Cardiac septum (tissue), 1 donor: ENCODE measurements at regions not wholly inside any gene's neighbourhood (a gene's known extent, or its start where the extent isn't known, plus 50 kb on each side); places are given as distances from the start of the nearest gene placed in this dataset.

Experiments
- DNase-seq: peaks from one replicate; pipeline ENCODE4 v3.0.0-alpha.2; 2020; ENCODE audit warnings: low spot score
- intact Hi-C: fragments of 100-400 bp; cut with DNase I; formaldehyde crosslinking; loops from one replicate; pipeline ENCODE4 v1.14.0; 2022
- donor health status: DM: no; HTN: no; CAD: no.

- DNase-seq, result no peak
- intact Hi-C loops, result no loop called here
Observed at GRCh38 chr4:160818571-160818970, 1345.2 kb downstream of the FSTL5 start.

DNA sequence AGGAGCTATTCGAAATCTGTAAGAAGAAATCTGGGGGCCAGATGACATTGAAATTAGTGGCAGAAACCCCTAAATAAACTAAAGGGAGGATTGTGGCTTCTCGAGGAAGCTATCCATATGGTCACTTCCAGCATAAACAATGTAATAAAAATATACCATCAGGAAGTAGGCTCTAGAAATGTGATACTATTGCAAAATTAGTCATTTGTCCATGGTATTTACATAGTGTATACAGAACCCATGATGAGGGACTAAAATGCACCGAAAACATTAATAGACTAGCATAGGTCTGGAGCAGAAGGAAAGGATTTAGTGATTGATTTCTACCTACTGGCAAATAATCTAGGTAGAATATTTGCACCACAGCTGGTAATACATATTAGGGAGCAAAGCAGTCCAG lies 1344.0 kb downstream of the FSTL5 start:
- no peak for DNase-seq
- intact Hi-C loops, result no loop called here

DNA sequence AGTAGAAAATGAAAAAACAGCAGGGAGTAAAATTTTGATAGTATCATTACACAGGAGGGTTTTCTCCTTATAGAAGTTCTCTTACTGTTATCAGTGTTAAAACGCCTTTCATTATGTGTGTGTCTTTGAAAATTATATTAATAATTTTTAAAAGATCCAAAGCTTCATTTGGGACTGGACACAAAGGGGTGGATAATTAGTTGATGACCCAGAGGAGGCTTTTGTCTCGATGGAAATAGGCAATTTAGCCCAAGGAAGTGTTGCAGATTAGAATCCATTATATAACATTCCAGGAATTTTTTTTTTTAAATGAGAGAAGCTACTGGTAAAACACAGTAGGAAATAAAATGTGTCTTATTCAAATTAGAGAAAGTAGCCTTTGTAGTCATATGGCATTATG lies 1339.3 kb downstream of the FSTL5 start:
- intact Hi-C loops, result no loop called here
- no peak for DNase-seq

DNA sequence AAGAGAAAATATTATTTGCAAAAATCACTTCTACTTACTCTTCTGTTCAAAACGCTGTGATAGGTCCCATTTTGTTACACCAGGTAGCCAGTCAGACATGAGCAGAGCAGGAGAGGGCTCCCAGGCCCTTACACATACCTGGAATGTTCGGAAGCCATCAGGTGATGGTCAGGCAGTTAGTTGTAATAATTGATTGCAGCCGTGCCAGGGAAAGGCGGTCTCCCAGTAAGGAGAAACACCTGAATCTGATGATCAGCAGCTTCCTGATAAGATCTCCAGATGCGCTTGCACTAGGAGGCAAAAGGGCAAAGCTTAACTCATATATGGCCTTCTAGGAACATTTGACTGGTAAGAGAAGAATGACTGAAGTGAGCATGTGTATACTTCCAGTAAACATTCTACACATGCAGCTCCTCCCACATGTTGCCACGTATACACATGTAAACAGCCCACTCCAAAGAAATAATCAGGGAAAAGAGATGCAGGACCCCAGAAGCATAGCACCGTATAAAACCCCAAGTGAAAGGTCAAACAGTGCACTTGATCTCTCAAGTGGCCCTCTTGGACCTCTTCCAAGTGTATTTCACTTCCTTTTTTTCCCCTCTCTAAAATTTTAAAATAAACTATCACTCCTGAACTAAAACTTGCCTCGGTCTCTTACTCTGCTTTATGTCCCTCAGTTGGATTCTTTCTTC lies 1338.0 kb downstream of the FSTL5 start:
- intact Hi-C loops, result no loop called here
- no peak for DNase-seq

DNA sequence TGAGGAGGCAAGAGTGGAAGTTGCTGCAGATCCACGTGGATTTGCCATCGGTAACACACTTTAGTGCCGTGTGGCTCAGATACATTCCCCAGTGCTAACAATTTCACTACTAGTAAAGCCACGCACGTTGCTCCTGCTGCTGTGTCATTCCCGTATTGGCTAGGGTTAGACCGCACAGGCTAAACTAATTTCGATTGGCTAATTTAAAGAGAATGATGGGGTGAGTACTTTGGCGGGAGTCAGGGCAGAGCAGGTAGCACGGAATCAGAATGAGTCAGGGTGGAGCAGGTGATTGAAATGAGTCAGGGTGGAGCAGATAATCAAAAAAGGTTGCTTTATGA lies 1337.5 kb downstream of the FSTL5 start:
- no peak for DNase-seq
- intact Hi-C loops, result no loop called here

DNA sequence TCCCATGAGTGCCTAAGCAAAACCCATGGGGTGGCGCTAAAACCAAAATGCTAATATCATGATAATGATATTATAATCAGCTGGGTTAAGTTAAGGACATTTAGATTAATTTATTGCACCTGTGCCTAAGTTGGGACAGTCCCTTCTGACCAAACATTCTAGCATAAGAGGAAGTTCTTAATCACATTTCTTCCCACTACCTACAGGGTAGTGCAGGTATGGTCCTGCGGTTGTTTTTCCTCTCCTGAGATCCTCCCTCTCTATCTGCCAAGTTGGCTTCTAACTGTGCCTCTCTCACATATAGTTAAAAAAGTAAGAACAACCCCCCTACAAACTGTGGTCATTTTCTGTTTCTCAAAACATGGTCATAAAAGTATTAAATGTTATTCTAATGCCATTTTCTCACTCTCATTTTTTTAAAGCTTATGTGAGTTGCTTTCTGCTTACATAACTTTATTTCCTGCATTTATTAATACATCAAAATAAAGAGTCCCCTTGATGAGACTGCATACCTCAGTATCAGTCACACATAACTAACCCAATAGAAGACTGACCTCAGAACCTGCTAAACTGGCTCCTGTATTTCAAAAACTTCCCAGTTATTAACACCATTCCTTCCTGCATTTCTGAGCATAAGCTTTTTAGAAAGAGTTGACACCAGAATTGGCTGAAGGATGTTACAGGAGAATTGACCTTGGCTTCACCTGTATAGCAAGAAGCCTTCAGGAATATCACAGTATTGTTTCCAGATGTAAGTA lies 1332.5 kb downstream of the FSTL5 start:
- intact Hi-C loops, result no loop called here
- DNase-seq, result no peak

DNA sequence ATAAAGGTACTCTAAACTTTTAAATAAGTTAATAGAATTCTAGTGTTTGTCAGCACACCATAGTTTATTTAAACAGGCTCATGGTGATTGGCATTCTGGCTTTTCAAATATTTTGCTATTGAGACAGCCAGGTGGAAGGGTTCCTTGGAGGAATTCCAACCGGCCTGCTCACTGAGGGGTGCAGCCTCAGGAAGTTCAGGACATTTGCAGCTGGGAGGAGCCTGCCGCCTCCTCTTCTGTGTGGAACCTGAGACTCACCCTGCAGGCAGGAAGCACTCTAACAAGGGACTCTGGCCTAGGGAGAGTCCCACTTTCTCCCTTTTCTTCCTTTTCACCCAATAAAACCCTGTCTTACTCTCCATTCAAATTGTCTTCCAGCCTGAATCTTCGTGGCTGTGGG lies 1328.0 kb downstream of the FSTL5 start:
- intact Hi-C loops, result no loop called here
- DNase-seq, result no peak

DNA sequence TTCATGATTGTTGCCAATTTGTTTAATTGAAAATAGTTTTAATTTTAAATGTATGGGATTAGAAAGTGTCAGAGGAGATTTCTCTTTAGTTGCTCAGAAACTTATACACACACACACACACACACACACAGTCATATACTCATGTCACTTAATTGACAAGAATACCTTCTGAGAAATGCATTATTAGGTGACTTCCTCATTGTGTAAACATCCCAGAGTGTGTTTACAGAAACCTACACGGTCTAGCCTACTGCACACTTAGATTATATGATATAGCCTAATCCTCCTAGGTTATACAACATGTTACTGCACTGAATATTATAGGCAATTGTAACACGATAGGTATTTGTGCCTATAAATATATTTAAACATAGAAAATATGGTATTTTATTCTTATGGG lies 1327.4 kb downstream of the FSTL5 start:
- intact Hi-C loops, result no loop called here

DNA sequence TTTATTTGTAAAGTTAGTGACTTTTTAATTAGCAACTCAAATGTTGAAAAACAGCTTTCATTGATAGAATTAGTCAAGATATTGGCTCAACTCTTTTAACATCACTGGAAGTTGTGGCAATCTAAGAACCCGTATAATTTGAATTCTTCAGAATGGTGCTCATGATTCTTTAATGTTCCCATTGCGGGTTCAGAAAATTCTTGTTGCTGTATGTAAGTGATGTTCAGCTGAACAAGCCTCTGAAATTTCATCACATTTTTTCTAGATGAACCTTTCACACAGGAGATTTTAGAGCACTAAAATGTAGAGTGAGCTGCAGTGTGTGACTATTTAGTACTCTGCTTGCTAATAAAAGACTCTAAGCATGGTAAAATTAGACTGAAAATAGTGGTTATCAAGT lies 1317.7 kb downstream of the FSTL5 start:
- intact Hi-C loops, result no loop called here
- DNase-seq, result no peak

More for the DNA sequence above, 1327.4 kb downstream of the FSTL5 start:
- DNase-seq, result no peak

DNA sequence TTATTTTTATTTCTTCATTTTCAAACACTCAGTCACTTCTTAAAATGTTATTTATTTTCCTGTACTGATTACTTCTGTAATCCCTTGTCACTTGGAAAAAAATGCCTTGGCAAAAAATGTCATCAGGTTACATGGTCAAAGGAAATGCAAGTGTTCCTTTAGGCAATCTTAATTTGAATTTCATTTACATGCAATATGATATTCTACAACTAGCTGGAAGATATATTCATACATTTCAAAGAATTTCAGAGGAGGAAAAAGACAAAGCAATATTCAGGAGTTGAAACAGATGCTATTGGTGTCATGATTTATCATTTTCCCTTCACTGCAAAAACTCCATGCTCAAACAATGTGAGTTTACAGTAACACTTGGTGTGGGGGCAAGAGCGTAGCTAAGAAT lies 1316.6 kb downstream of the FSTL5 start:
- intact Hi-C loops, result no loop called here
- no peak for DNase-seq

GRCh38 chr4:160848489-160848888 lies 1315.3 kb downstream of the FSTL5 start:
- DNase-seq, result no peak
- intact Hi-C loops, result no loop called here

DNA sequence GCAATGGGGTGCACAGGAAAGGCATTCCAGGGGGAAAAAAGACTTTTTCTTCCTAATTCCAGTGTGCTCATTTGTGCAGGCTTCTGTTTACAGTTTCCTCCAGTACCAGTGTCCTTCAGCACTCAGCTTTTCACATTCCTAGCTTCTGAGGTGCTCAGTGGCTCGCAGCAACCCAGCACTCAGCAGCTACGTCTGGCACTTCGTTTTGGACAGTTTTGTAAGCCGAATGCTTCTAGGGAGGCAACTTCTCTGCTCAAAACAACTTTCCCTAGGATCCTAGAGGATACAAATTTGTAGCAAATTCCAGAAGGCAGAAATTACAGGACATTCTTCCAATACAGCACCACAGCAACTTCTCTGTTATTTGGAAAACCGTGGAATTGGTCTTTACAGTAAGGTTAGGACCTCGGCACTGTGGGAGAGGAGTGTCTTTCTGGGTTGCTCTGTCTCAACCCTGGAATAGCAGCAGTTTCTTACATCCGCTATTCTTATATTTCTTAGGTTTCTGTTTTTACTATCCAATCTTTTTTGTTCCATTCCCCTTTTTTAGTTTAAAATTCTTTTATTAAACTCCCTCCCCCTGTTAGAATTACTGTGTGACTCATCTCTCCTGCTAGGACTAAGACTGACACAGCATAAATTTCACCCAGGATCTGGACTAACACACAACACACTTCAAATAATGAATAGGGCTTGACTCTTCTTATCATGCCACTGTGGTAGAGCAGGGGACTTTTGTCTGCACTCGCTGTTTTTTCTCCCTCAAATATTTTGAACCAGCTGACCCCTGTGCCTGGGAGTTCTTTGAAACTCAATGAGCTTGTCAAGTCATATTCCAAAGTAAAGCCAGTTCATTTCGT lies 1314.7 kb downstream of the FSTL5 start:
- DNase-seq, result no peak
- intact Hi-C loops, result no loop called here

DNA sequence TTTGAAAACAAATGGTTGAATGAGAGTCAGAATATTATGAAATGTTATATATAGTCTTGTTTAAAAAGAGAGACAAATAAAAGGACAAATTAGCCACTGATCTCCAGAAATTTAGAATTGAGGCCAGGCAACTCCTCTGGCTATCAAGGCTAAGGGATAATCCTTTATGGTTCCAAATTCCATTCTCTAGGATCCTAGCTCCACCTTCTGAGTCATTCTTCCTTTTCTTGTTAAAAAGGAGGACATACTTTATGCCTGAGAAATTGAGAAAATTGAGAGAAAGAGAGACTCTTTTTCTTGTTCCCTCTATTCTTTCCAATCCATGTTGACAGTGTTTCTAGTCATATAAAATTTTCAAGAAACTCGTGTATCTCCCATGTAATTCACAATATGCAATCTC lies 1299.5 kb downstream of the FSTL5 start:
- DNase-seq, result no peak
- intact Hi-C loops, result no loop called here

- no peak for DNase-seq
- intact Hi-C loops, result no loop called here
Observed at GRCh38 chr4:160869899-160870298, 1293.9 kb downstream of the FSTL5 start.

DNA sequence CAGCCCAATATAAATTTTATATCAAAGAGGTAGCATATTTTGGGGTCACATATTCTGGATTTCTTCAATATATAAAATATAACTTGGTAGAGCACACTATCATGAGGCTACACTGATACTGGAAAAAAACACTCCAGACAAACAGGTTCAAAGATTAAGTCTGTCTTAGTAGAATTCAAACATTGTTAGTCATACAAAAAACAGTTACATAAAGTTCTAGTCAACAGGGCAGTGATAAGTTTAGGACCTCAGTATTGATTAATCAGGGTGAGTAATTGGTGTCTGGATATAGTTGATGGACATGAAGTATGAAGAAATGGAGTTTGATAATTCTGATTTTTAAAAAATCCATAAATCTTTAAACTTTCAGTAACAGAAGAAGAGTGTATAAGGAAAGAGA lies 1291.3 kb downstream of the FSTL5 start:
- DNase-seq, result no peak
- intact Hi-C loops, result no loop called here

DNA sequence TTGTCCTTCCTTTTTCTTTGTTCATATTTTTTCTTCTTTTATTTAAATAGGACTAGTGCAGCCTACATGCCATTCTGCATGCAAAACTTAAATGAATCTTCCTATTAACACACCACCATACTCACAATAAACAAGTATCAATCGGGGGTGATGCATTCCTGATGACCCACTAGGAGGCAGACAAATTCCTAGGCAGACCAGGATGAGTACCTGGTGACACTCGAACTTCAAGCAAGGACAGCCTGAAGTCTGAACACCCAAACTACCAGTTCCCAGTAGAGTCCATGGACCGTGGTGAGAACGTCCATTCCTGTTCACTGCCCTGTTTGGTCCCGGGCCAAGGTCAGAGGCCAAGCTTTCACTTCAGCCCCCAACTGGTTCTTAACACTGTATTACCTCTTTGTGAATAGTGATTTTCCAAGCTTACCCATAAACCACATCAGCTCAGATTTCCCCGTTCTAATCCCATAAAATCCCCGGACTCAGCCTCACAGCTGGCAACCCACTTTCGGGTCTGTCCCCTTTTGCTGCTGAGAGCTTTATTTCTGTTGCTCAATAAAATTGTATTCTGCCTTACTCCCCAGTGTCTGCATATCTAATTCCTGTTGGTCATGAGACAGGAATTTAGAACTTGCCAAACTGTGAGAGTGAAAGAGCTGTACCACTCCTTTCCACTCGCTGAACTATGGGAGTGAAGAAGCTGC lies 1286.6 kb downstream of the FSTL5 start:
- no peak for DNase-seq
- intact Hi-C loops, result no loop called here

- intact Hi-C loops, result no loop called here
- no peak for DNase-seq
Observed at GRCh38 chr4:160880180-160880579, 1283.6 kb downstream of the FSTL5 start.

GRCh38 chr4:160887668-160888067 lies 1276.1 kb downstream of the FSTL5 start:
- intact Hi-C loops, result no loop called here
- no peak for DNase-seq

GRCh38 chr4:160894128-160894527 lies 1269.7 kb downstream of the FSTL5 start:
- intact Hi-C loops, result no loop called here
- DNase-seq, result no peak

GRCh38 chr4:160894809-160895208 lies 1269.0 kb downstream of the FSTL5 start:
- intact Hi-C loops, result no loop called here

More at GRCh38 chr4:160894809-160895208, 1269.0 kb downstream of the FSTL5 start:
- no peak for DNase-seq
